ENCODE measurements at regions not wholly inside any gene's neighbourhood (a gene's known extent, or its start where the extent isn't known, plus 50 kb on each side); places are given as distances from the start of the nearest gene placed in this dataset.

GRCh38 chr11:70872955-70873735 lies 379.2 kb downstream of the SHANK2 start:
- DNase-seq (ENCODE audit: low read depth): no peak

GRCh38 chr11:70873736-70874412 lies 378.5 kb downstream of the SHANK2 start:
- no peak for DNase-seq (ENCODE audit: low read depth)

GRCh38 chr11:70876685-70877084 lies 375.7 kb downstream of the SHANK2 start:
- no peak for DNase-seq (ENCODE audit: low read depth)

GRCh38 chr11:70877151-70877550 lies 375.2 kb downstream of the SHANK2 start:
- DNase-seq (ENCODE audit: low read depth): no peak

GRCh38 chr11:70878366-70878765 lies 374.0 kb downstream of the SHANK2 start:
- no peak for DNase-seq (ENCODE audit: low read depth)

- DNase-seq (ENCODE audit: low read depth): no peak
Measured at GRCh38 chr11:70879601-70880285, 372.6 kb downstream of the SHANK2 start.

- no peak for DNase-seq (ENCODE audit: low read depth)
Measured at GRCh38 chr11:70880416-70880815, 372.0 kb downstream of the SHANK2 start.

- DNase-seq (ENCODE audit: low read depth): no peak
Measured at GRCh38 chr11:70881948-70882715, 370.2 kb downstream of the SHANK2 start.

- DNase-seq (ENCODE audit: low read depth): no peak
Measured at GRCh38 chr11:70882716-70883085, 369.7 kb downstream of the SHANK2 start.

GRCh38 chr11:70883323-70883940 lies 368.9 kb downstream of the SHANK2 start:
- DNase-seq (ENCODE audit: low read depth): no peak

- DNase-seq (ENCODE audit: low read depth): no peak
Measured at GRCh38 chr11:70883973-70884623, 368.3 kb downstream of the SHANK2 start.

- DNase-seq (ENCODE audit: low read depth): no peak
Measured at GRCh38 chr11:70885281-70886231, 366.8 kb downstream of the SHANK2 start.

- DNase-seq (ENCODE audit: low read depth): no peak
Measured at GRCh38 chr11:70886256-70886655, 366.1 kb downstream of the SHANK2 start.

GRCh38 chr11:70886676-70887541 lies 365.5 kb downstream of the SHANK2 start:
- DNase-seq (ENCODE audit: low read depth): no peak

- DNase-seq (ENCODE audit: low read depth): no peak
Measured at GRCh38 chr11:70887542-70887827, 364.9 kb downstream of the SHANK2 start.

GRCh38 chr11:70888061-70888460 lies 364.3 kb downstream of the SHANK2 start:
- no peak for DNase-seq (ENCODE audit: low read depth)

GRCh38 chr11:70889411-70889810 lies 363.0 kb downstream of the SHANK2 start:
- no peak for DNase-seq (ENCODE audit: low read depth)

GRCh38 chr11:70891844-70892380 lies 360.5 kb downstream of the SHANK2 start:
- DNase-seq (ENCODE audit: low read depth): no peak

- DNase-seq (ENCODE audit: low read depth): no peak
Measured at GRCh38 chr11:70892889-70893288, 359.5 kb downstream of the SHANK2 start.
